Vagina (tissue), 2 donors: ENCODE measurements at regions not wholly inside any gene's neighbourhood (a gene's known extent, or its start where the extent isn't known, plus 50 kb on each side); places are given as distances from the start of the nearest gene placed in this dataset.

Source experiments
- DNase-seq, 2 donors: peaks; one replicate each; pipeline ENCODE4 v3.0.0-alpha.2; 2017; ENCODE audit errors: extremely low spot score in 2 of 2
- H3K27ac ChIP-seq: fragments of 200-600 bp; sonication (generic); one replicate; pipeline ENCODE4 v1.5.1; 2019
- H3K27me3 ChIP-seq: fragments of 200-600 bp; sonication (generic); one replicate; pipeline ENCODE4 v1.5.1; 2019
- H3K36me3 ChIP-seq, 2 donors: fragments of 200-600 bp; sonication (generic); one replicate each; pipeline ENCODE4 v1.5.1; 2017 to 2019
- H3K4me1 ChIP-seq: fragments of 200-600 bp; sonication (generic); one replicate; pipeline ENCODE4 v1.5.1; 2019
- H3K4me3 ChIP-seq, 2 donors: fragments of 200-600 bp; sonication (generic); 1 replicate in 1 of 2; 2 replicates in 1 of 2; pipeline ENCODE4 v1.5.1; 2016 to 2019
- H3K9me3 ChIP-seq: fragments of 200-600 bp; sonication (generic); one replicate; pipeline ENCODE4 v1.5.1; 2019
- POLR2A ChIP-seq, 2 donors: fragments of 450-650 bp; IDR thresholded peaks; one replicate each; pipeline ENCODE4 v1.6.1; 2017; ENCODE audit warnings: antibody characterized with exemption in 2 of 2, mild to moderate bottlenecking in 2 of 2, moderate library complexity in 2 of 2
- POLR2AphosphoS5 ChIP-seq, 2 donors: sonication (generic); formaldehyde crosslinking; IDR thresholded peaks; one replicate each; pipeline ENCODE4 v1.9.0; 2017; ENCODE audit warnings: antibody characterized with exemption in 2 of 2, mild to moderate bottlenecking in 2 of 2, low read depth in 1 of 2; ENCODE audit not compliant: insufficient read depth in 1 of 2
- intact Hi-C: fragments of 100-400 bp; cut with DNase I; formaldehyde crosslinking; loops from one replicate; pipeline ENCODE4 v1.15.1; 2023
- TF ChIP-seq, protein P1 (sequence below), 3 experiments: fragments of 450-650 bp in 2 of 3; fragments of 200-600 bp in 1 of 3; sonication (generic) in 1 of 3; IDR thresholded peaks; one replicate each; pipeline ENCODE4 v1.5.1; 2017 to 2019; ENCODE audit warnings: antibody characterized with exemption in 3 of 3, mild to moderate bottlenecking in 2 of 3, moderate library complexity in 2 of 3

DNA sequence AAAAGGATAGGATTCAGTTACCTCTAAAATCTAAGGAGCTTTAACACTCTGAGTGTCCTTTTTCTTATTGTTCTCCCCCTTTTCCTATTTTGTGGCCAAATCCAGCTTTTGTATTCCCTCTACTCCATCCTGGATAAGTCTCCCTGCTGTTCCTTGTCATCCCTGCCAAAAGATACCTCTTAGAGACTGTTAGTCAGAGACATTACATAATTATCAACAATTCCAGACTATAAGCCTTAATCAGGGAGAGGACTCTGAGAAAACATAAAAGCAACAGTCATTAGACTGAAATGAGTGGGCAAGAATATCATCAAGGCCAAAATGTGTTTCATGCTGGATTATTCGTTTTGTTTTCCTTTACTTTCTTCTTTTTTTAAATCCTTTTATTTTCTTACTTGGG, 206.9 kb downstream of the FAM47B start:
- Histone ChIP-seq H3K27ac (no peak overlapping the region), H3K9me3 (no peaks in the 10 kb centered on the region), H3K4me1 (no peaks in the 10 kb centered on the region), H3K4me3 (no peak overlapping the region), H3K27me3 (no peaks in the 10 kb centered on the region), H3K36me3 (no peaks in the 10 kb centered on the region)
- DNase-seq, result no peak
- TF ChIP-seq, protein P1, sequence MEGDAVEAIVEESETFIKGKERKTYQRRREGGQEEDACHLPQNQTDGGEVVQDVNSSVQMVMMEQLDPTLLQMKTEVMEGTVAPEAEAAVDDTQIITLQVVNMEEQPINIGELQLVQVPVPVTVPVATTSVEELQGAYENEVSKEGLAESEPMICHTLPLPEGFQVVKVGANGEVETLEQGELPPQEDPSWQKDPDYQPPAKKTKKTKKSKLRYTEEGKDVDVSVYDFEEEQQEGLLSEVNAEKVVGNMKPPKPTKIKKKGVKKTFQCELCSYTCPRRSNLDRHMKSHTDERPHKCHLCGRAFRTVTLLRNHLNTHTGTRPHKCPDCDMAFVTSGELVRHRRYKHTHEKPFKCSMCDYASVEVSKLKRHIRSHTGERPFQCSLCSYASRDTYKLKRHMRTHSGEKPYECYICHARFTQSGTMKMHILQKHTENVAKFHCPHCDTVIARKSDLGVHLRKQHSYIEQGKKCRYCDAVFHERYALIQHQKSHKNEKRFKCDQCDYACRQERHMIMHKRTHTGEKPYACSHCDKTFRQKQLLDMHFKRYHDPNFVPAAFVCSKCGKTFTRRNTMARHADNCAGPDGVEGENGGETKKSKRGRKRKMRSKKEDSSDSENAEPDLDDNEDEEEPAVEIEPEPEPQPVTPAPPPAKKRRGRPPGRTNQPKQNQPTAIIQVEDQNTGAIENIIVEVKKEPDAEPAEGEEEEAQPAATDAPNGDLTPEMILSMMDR (IDR thresholded peaks at IDR 0.05), result no peak
- TF ChIP-seq POLR2A (IDR thresholded peaks at IDR 0.05) (no peak), POLR2AphosphoS5 (IDR thresholded peaks at IDR 0.05; ENCODE audit: insufficient read depth in 1 of 2, low read depth in 1 of 2) (no peak)
- intact Hi-C loops, result no loop called here

DNA sequence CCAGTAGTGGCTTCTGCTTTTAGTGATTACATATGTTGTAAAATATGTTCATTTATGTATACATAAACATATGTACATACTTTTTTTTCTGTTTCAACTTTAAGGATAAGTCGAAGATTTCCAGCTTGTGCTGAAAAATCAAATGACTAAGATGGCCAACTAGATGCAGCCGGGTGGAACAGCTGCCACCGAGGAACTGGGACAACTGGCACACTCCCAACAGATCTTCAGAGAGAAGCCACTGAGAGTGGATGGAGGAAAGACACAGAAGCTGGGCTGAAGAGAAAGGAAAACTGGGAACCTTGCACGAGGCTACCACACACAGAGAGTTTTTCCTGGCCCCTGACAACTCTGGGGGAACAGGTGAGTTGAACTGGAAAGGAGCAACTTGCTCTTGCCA, 207.5 kb downstream of the FAM47B start:
- Histone ChIP-seq H3K4me3 (no peak overlapping the region), H3K4me1 (no peaks in the 10 kb centered on the region), H3K9me3 (no peaks in the 10 kb centered on the region), H3K27me3 (no peaks in the 10 kb centered on the region), H3K27ac (no peak overlapping the region), H3K36me3 (no peaks in the 10 kb centered on the region)
- TF ChIP-seq POLR2AphosphoS5 (IDR thresholded peaks at IDR 0.05; ENCODE audit: insufficient read depth in 1 of 2, low read depth in 1 of 2) (no peak), POLR2A (IDR thresholded peaks at IDR 0.05) (no peak)
- TF ChIP-seq, protein P1 (IDR thresholded peaks at IDR 0.05), result no peak
- intact Hi-C loops, result no loop called here
- DNase-seq, result no peak

DNA sequence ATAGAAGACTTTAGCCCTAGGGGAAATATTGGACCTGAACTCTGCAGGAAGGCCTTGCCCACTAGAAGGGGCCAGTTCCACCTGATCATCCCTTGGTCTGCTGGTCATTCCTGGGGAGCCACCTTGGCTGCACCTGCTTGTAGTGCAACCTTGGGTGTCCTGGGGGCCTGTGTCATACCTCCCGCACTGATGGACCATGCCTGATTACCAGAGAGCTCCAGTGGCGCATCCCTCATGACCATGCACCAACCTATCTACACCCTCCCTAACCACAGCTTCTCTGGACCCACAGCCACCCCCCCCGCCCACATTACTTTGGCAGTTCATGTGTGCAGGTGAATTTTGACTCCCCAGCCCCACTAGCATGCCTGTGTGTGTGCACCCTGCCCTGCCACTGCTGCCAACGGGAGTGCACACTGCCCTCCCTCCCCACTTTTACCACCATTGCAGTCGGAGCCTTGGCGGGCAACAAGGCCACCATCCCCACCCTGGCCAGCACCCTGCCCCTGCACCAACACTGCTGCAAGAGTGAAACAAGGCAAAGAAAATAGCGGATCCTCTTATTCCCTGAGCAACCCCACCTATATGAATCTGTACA, 208.1 kb downstream of the FAM47B start:
- Histone ChIP-seq H3K27me3 (no peaks in the 10 kb centered on the region), H3K4me3 (no peak overlapping the region), H3K27ac (no peak overlapping the region), H3K4me1 (no peaks in the 10 kb centered on the region), H3K36me3 (no peaks in the 10 kb centered on the region), H3K9me3 (no peaks in the 10 kb centered on the region)
- intact Hi-C loops, result no loop called here
- no peak for TF ChIP-seq POLR2A (IDR thresholded peaks at IDR 0.05)
- TF ChIP-seq POLR2AphosphoS5 (IDR thresholded peaks at IDR 0.05; ENCODE audit: insufficient read depth in 1 of 2, low read depth in 1 of 2), result no peak
- TF ChIP-seq, protein P1 (IDR thresholded peaks at IDR 0.05), result no peak
- DNase-seq, result no peak

DNA sequence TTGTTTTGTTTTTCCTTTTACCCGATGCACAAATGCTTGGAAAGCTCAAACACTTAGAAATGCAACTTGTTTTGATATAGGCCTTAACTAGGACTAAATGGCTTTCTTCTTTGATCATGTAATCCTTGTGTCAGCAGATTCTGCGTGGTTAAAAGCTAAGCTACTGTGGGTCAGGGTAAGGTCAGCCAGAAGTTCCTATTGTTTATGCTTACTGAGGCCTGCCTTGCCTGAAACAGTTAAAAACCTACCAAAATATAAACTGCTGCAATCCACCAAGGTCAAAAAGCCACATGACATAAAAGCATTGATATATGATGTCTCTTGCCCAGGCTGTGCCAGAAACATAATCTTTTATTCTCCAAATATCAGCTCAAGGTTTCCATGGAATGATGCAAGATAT, 223.4 kb downstream of the FAM47B start:
- H3K4me1 ChIP-seq, result no peaks in the 10 kb centered on the region
- H3K9me3 ChIP-seq, result no peaks in the 10 kb centered on the region
- no peak for TF ChIP-seq POLR2A (IDR thresholded peaks at IDR 0.05)
- TF ChIP-seq, protein P1 (IDR thresholded peaks at IDR 0.05), result no peak
- TF ChIP-seq POLR2AphosphoS5 (IDR thresholded peaks at IDR 0.05; ENCODE audit: insufficient read depth in 1 of 2, low read depth in 1 of 2), result no peak
- no peak overlapping the region for H3K4me3 ChIP-seq
- no peaks in the 10 kb centered on the region for H3K27me3 ChIP-seq
- intact Hi-C loops, result no loop called here
- H3K36me3 ChIP-seq, result no peaks in the 10 kb centered on the region
- H3K27ac ChIP-seq, result no peak overlapping the region
- no peak for DNase-seq
